PC-9 (cell line): ENCODE measurements at regions not wholly inside any gene's neighbourhood (a gene's known extent, or its start where the extent isn't known, plus 50 kb on each side); places are given as distances from the start of the nearest gene placed in this dataset.

Experiments
- BruUV-seq: library from RNA; stranded (reverse); fragments of 400-500 nt; replicated peaks from 2 replicates; lab custom pipeline; 2021; lab: Mats Ljungman, UMichigan
- CTCF ChIA-PET: fragments of 300-600 bp; sonication (Branson Sonifier 250); formaldehyde crosslinking; loops from one replicate; lab custom pipeline; 2022; ENCODE audit warnings: antibody characterized with exemption; lab: Charles Lee
- POLR2A ChIA-PET: fragments of 300-600 bp; sonication (Branson Sonifier 250); formaldehyde crosslinking; loops from one replicate; lab custom pipeline; 2022; ENCODE audit warnings: antibody characterized with exemption; ENCODE audit not compliant: unreplicated experiment; lab: Charles Lee
- DNase-seq, 2 experiments: peaks; one replicate each; pipeline versions ENCODE4 v3.0.0 to v3.0.0-alpha.2; 2015 to 2022; ENCODE audit warnings: mixed read lengths in 1 of 2
- H2AFZ ChIP-seq: fragments of 200-600 bp; sonication (generic); 2 replicates; pipeline ENCODE4 v1.8.1; 2017; ENCODE audit warnings: antibody characterized with exemption
- H3F3A ChIP-seq: fragments of 200-600 bp; sonication (generic); 2 replicates; pipeline ENCODE4 v1.8.1; 2017; ENCODE audit warnings: antibody characterized with exemption, mild to moderate bottlenecking, low read depth; ENCODE audit not compliant: insufficient read depth
- H3K27ac ChIP-seq: fragments of 200-600 bp; sonication (generic); 2 replicates; pipeline ENCODE4 v1.6.1; 2016; ENCODE audit warnings: mixed run types
- H3K27me3 ChIP-seq: fragments of 200-600 bp; sonication (generic); 2 replicates; pipeline ENCODE4 v1.6.1; 2016; ENCODE audit warnings: low read depth, mixed run types; ENCODE audit not compliant: insufficient read depth
- H3K36me3 ChIP-seq: fragments of 200-600 bp; sonication (generic); 2 replicates; pipeline ENCODE4 v1.6.1; 2016; ENCODE audit warnings: low read depth, mixed run types
- H3K4me1 ChIP-seq: fragments of 200-600 bp; sonication (generic); replicated peaks from 2 replicates; pipeline ENCODE4 v1.6.1; 2016; ENCODE audit warnings: mixed run types; ENCODE audit not compliant: insufficient read depth
- H3K4me2 ChIP-seq: fragments of 200-600 bp; sonication (generic); 2 replicates; pipeline ENCODE4 v1.6.1; 2017; ENCODE audit warnings: mixed run types
- H3K4me3 ChIP-seq: fragments of 200-600 bp; sonication (generic); 2 replicates; pipeline ENCODE4 v1.6.1; 2016; ENCODE audit warnings: mixed run types
- H3K79me2 ChIP-seq: fragments of 200-600 bp; sonication (generic); 2 replicates; pipeline ENCODE4 v1.6.1; 2017; ENCODE audit warnings: low read depth, mixed run types
- H3K9me2 ChIP-seq: fragments of 200-600 bp; sonication (generic); 2 replicates; pipeline ENCODE4 v1.8.1; 2017; ENCODE audit warnings: mild to moderate bottlenecking; ENCODE audit not compliant: insufficient read depth
- H3K9me3 ChIP-seq: fragments of 200-600 bp; sonication (generic); 2 replicates; pipeline ENCODE4 v1.8.1; 2016; ENCODE audit warnings: low read depth; ENCODE audit not compliant: insufficient read depth
- H4K20me1 ChIP-seq: fragments of 200-600 bp; sonication (generic); 2 replicates; pipeline ENCODE4 v1.8.1; 2017; ENCODE audit not compliant: insufficient read depth
- CTCF ChIP-seq: fragments of 200-600 bp; sonication (generic); conservative IDR thresholded peaks from 2 replicates; pipeline ENCODE4 v1.6.1; 2017; ENCODE audit warnings: mixed run types, antibody characterized with exemption, mild to moderate bottlenecking, moderate library complexity
- EZH2 ChIP-seq: fragments of 200-600 bp; sonication (generic); IDR thresholded peaks from 2 replicates; pipeline ENCODE4 v1.8.0; 2017; ENCODE audit warnings: antibody characterized with exemption, low read depth
- intact Hi-C: fragments of 100-400 bp; cut with micrococcal nuclease; formaldehyde crosslinking; loops from one replicate; pipeline ENCODE4 v1.10.0; 2022; ENCODE audit not compliant: unreplicated experiment

GRCh38 chr5:40080191-40080590 lies 599.5 kb upstream of the PTGER4 start:
- Histone ChIP-seq H3K27ac (no peak overlapping the region), H4K20me1 (no peaks in the 10 kb centered on the region), H3F3A (no peaks in the 10 kb centered on the region), H2AFZ (no peak overlapping the region), H3K27me3 (no peaks in the 10 kb centered on the region), H3K79me2 (no peaks in the 10 kb centered on the region), H3K9me2 (no peaks in the 10 kb centered on the region), H3K4me2 (no peak overlapping the region), H3K36me3 (no peaks in the 10 kb centered on the region), H3K9me3 (peaks cover 5% of the 10 kb centered on the region; the same call in 1 of the 2 replicates), H3K4me3 (no peak overlapping the region), H3K4me1 (no peaks in the 10 kb centered on the region)
- DNase-seq, result no peak
- no TSS peak for BruUV-seq
- TF ChIP-seq CTCF (no peak), EZH2 (no peak)
- ChIA-PET POLR2A (interaction anchor here (0.7 kb wide), 1 partner anchor 10 kb away, joined by 11 read pairs; no protein-coding TSS in a partner anchor), CTCF (no interaction called here)
- intact Hi-C loops, result loop anchor here (10.0 kb wide), 1 partner anchor 365 kb away; no protein-coding TSS in a partner anchor

DNA sequence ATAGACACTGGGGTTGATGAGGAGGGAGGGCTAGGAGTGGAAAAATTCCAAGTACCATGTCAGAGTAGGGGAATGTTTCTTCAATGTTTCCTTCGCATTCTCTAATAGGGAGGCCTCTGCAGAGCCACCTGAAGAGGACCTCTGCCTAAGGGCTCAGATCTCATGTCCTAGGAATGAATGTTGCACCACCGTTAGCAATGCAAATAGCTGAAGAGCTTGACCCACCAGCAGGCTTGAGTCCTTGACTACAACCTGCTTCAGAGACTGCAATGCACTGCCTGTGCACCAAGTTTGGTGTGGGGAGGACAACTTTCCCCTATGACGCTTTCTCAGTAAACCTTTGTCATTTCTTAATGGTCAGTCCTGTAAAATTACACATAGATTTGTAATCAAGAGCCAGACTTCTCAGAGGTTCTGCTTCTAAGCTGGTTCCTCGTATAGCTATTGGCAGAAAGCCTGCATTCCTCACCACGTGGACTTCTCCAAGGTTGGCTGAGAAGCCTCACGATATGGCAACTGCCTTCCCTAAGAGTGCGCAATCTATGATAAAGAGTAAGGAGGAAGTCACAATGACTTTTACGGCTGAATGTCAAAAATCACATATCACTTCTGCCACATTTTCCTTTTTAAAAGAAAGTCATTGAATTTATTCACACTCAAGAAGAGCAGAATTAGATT lies 600.7 kb upstream of the PTGER4 start:
- no peaks in the 10 kb centered on the region for H3K27me3 ChIP-seq
- H3F3A ChIP-seq, result no peaks in the 10 kb centered on the region
- no peak overlapping the region for H3K4me3 ChIP-seq
- H3K9me3 ChIP-seq, result peaks cover 3% of the 10 kb centered on the region; the same call in 1 of the 2 replicates
- CTCF ChIA-PET, result no interaction called here
- POLR2A ChIA-PET, result no interaction called here
- H3K27ac ChIP-seq, result no peak overlapping the region
- TF ChIP-seq CTCF (no peak), EZH2 (no peak)
- no peaks in the 10 kb centered on the region for H3K79me2 ChIP-seq
- intact Hi-C loops, result no loop called here
- no peaks in the 10 kb centered on the region for H3K9me2 ChIP-seq
- DNase-seq, result peak in 1 of 2 experiments; percentile 45
- no peak overlapping the region for H2AFZ ChIP-seq
- no peaks in the 10 kb centered on the region for H4K20me1 ChIP-seq
- H3K4me2 ChIP-seq, result no peak overlapping the region
- no peaks in the 10 kb centered on the region for H3K36me3 ChIP-seq
- BruUV-seq, result no TSS peak
- no peaks in the 10 kb centered on the region for H3K4me1 ChIP-seq

GRCh38 chr5:40074826-40075225 lies 604.9 kb upstream of the PTGER4 start:
- H3K4me3 ChIP-seq, result no peak overlapping the region
- BruUV-seq, result no TSS peak
- H3K9me2 ChIP-seq, result no peaks in the 10 kb centered on the region
- H3K27me3 ChIP-seq, result no peaks in the 10 kb centered on the region
- H4K20me1 ChIP-seq, result no peaks in the 10 kb centered on the region
- ChIA-PET CTCF (no interaction called here), POLR2A (no interaction called here)
- H3K79me2 ChIP-seq, result no peaks in the 10 kb centered on the region
- no peak for DNase-seq
- H3K27ac ChIP-seq, result no peak overlapping the region
- peaks cover under 1% of the 10 kb centered on the region; the same call in 1 of the 2 replicates for H3K9me3 ChIP-seq
- no peaks in the 10 kb centered on the region for H3K4me1 ChIP-seq
- intact Hi-C loops, result no loop called here
- no peak overlapping the region for H3K4me2 ChIP-seq
- TF ChIP-seq EZH2 (no peak), CTCF (no peak; the same call in 1 of the 2 replicates)
- H2AFZ ChIP-seq, result no peak overlapping the region
- no peaks in the 10 kb centered on the region for H3F3A ChIP-seq
- H3K36me3 ChIP-seq, result no peaks in the 10 kb centered on the region
